Right atrium auricular region (tissue), 2 donors: ENCODE measurements at regions not wholly inside any gene's neighbourhood (a gene's known extent, or its start where the extent isn't known, plus 50 kb on each side); places are given as distances from the start of the nearest gene placed in this dataset.

Experiments
- DNase-seq: peaks from one replicate; pipeline ENCODE4 v3.0.0-alpha.2; 2019; ENCODE audit warnings: low spot score
- H3K27ac ChIP-seq, 2 donors: fragments of 200-600 bp; sonication (generic); 1 replicate in 1 of 2; 2 replicates in 1 of 2; pipeline ENCODE4 v1.5.1; 2016 to 2019
- H3K27me3 ChIP-seq, 2 donors: fragments of 200-600 bp; sonication (generic); one replicate each; pipeline versions ENCODE4 v1.5.1 to v1.6.0; 2017 to 2019
- H3K36me3 ChIP-seq: fragments of 200-600 bp; sonication (generic); one replicate; pipeline ENCODE4 v1.5.1; 2016
- H3K4me1 ChIP-seq, 2 donors: fragments of 200-600 bp; sonication (generic); one replicate each; pipeline versions ENCODE4 v1.5.1 to v1.6.0; 2017 to 2019
- H3K4me3 ChIP-seq, 2 donors: fragments of 200-600 bp; sonication (generic); 1 replicate in 1 of 2; 2 replicates in 1 of 2; pipeline ENCODE4 v1.5.1; 2017 to 2019; ENCODE audit warnings: mild to moderate bottlenecking in 1 of 2, moderate library complexity in 1 of 2
- H3K9me3 ChIP-seq, 2 donors: fragments of 200-600 bp; sonication (generic); one replicate each; pipeline ENCODE4 v1.5.1; 2019
- TF ChIP-seq, protein P1 (sequence below), 2 donors: fragments of 200-600 bp; sonication (generic); IDR thresholded peaks; one replicate each; pipeline ENCODE4 v1.5.1; 2019; ENCODE audit warnings: antibody characterized with exemption in 2 of 2

DNA sequence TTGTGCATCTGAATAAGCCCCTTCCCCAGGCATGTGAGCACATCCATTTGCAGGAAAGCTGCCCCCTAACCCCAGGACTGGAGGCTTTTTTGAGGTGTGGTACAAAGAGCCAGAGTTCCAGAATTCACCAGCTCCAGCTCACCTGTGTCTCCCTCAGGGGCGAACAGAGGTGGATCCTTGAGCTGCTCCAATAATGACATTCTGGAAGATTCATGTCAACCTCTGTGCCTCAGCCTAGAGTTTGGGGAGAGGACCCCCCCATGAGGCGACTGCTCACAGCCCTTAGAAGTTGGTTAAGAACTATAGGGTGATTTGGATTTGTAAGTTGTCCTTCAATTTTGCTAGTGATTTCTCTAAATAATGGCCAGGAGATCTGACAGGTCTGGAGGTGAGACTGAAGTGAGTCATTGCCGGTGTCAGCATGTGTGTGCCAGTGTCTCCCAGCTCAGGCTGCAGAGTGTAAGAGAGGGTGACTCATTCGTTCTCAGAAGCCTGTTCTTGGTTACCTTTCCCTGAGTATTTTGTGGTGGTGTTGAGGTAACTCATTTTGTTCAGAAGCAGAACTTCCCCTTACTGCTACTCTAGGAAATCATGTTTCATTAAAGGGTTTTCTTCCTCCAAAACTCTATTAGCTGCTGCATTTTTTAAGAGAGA is 136.9 kb upstream of the TOPAZ1 start:
- Histone ChIP-seq H3K36me3 (no peaks in the 10 kb centered on the region), H3K4me3 (no peak overlapping the region), H3K27ac (no peak overlapping the region), H3K4me1 (no peaks in the 10 kb centered on the region), H3K27me3 (no peaks in the 10 kb centered on the region), H3K9me3 (no peaks in the 10 kb centered on the region)
- no peak for DNase-seq
- TF ChIP-seq, protein P1, sequence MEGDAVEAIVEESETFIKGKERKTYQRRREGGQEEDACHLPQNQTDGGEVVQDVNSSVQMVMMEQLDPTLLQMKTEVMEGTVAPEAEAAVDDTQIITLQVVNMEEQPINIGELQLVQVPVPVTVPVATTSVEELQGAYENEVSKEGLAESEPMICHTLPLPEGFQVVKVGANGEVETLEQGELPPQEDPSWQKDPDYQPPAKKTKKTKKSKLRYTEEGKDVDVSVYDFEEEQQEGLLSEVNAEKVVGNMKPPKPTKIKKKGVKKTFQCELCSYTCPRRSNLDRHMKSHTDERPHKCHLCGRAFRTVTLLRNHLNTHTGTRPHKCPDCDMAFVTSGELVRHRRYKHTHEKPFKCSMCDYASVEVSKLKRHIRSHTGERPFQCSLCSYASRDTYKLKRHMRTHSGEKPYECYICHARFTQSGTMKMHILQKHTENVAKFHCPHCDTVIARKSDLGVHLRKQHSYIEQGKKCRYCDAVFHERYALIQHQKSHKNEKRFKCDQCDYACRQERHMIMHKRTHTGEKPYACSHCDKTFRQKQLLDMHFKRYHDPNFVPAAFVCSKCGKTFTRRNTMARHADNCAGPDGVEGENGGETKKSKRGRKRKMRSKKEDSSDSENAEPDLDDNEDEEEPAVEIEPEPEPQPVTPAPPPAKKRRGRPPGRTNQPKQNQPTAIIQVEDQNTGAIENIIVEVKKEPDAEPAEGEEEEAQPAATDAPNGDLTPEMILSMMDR (IDR thresholded peaks at IDR 0.05) = no peak

DNA sequence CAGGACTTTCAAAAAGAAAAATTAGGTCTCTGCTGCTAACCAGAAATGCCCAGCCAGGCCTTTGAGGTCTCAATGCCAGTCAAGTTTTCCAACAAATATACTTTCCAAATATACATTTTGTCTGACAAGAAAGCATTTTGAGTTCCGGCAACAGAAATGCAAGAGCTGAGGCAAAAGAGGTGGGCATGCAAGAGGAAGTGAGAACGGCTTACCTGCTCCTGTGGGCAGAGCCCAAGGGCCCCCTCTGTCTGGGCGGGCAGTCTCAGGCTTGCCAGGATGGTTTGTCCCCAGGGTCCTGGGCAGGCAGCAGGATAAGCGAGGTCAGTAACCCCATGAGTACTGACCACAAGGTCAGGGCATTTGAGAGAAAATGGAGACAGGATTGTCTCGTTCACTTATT is 136.1 kb upstream of the TOPAZ1 start:
- Histone ChIP-seq H3K9me3 (no peaks in the 10 kb centered on the region), H3K4me3 (no peak overlapping the region), H3K27me3 (no peaks in the 10 kb centered on the region), H3K4me1 (no peaks in the 10 kb centered on the region), H3K27ac (no peak overlapping the region), H3K36me3 (no peaks in the 10 kb centered on the region)
- TF ChIP-seq, protein P1 (IDR thresholded peaks at IDR 0.05) = no peak
- no peak for DNase-seq

DNA sequence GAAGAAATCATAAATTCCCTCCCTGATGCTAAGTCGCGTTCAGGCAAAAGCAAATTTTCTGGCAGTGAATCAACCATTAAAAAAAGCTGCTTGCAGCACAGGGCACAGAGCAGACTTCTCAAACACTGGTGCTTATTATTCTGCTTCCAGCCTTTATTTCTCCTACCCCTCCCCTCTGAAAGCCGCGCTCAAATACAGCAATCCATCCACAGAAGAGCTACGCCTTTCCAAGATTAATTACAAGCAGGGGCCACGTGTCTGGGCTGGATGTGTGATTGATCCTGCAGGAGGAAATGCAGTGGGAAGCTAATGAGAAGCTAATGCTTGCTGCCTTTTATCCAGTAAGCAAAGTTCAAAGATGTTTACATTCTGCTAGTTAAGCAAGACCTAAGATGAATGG is 134.9 kb upstream of the TOPAZ1 start:
- Histone ChIP-seq H3K27ac (no peak overlapping the region), H3K27me3 (no peaks in the 10 kb centered on the region), H3K36me3 (no peaks in the 10 kb centered on the region), H3K9me3 (no peaks in the 10 kb centered on the region), H3K4me1 (no peaks in the 10 kb centered on the region), H3K4me3 (no peak overlapping the region)
- TF ChIP-seq, protein P1 (IDR thresholded peaks at IDR 0.05) = no peak
- DNase-seq = no peak

DNA sequence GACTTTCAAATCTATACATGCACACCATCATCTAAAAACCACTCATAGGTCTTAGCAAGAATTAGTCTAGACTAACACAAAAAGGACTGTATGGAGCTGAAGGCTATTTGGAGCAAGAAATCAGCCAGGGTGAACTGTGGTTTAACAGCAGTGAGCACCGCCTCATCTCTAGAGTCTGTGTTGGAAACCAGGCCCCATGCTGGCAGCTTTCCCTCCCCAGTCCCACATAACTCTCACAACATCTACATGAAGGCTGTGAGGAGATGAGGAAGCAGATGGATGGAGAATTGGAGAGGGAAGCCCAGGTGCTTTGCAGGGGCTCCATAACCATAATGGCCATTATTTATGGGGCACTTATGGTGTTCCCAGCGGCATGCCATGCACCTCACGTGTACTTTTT is 133.2 kb upstream of the TOPAZ1 start:
- H3K4me1 ChIP-seq = no peaks in the 10 kb centered on the region
- no peak overlapping the region for H3K4me3 ChIP-seq
- H3K27me3 ChIP-seq = no peaks in the 10 kb centered on the region
- H3K36me3 ChIP-seq = no peaks in the 10 kb centered on the region
- H3K27ac ChIP-seq = no peak overlapping the region
- no peaks in the 10 kb centered on the region for H3K9me3 ChIP-seq
- TF ChIP-seq, protein P1 (IDR thresholded peaks at IDR 0.05) = no peak
- no peak for DNase-seq

DNA sequence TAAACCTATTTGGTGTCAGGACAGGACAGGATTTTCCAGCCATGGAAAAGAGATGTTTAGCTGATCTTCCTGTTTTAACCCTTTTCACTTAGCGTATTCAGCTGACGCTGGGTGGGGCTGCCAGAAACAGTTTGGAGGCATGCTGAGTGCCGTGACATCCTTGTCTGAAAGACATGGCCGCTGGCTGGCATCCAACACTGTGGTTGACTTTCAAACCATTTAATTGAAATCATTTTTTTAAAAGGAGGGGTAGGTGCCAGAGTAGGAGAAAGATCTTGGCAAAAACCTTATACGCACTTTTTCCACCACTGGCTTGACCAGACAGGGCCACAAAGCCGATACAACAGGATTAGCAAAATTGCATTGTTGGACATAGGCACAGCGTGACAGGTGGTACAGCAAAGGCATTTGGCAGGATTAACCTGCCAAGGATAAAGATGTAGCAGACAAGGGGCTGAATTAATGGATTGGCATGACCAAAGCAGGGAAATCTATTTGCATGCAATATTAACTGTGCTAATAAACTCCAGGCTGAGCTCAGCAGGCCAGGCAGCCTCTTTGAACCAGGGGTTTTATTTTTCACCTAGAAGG is 131.8 kb upstream of the TOPAZ1 start:
- TF ChIP-seq, protein P1 (IDR thresholded peaks at IDR 0.05) = no peak
- Histone ChIP-seq H3K9me3 (no peaks in the 10 kb centered on the region), H3K36me3 (no peaks in the 10 kb centered on the region), H3K27ac (no peak overlapping the region), H3K4me1 (no peaks in the 10 kb centered on the region), H3K4me3 (no peak overlapping the region), H3K27me3 (no peaks in the 10 kb centered on the region)
- no peak for DNase-seq

DNA sequence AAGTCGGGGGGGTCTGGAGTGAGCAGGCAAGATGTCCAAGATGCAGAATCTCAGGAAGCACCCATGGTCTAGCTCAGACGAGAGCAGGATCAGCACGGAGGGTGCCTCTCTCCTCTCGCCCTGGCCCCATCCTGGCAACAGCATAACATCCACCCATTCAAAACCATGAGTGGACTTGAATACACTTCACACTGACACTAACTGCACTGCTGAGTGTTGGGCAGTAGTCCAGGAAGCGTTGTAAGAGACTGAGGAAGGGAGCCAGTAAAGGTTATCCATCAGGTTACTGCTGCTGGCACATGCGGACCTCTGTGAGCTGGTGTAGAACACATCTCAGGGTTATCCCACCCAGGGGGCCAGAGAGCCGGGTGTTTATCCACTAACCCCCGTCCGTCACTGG is 131.0 kb upstream of the TOPAZ1 start:
- Histone ChIP-seq H3K4me1 (no peaks in the 10 kb centered on the region), H3K9me3 (no peaks in the 10 kb centered on the region), H3K36me3 (no peaks in the 10 kb centered on the region), H3K27me3 (no peaks in the 10 kb centered on the region), H3K4me3 (no peak overlapping the region), H3K27ac (no peak overlapping the region)
- DNase-seq = no peak
- TF ChIP-seq, protein P1 (IDR thresholded peaks at IDR 0.05) = no peak
